Stimulated activated CD8-positive, alpha-beta memory T cell treated with anti-CD3 and anti-CD28 coated beads, Interleukin-15, amount 100 ng/mL, for 48 hours (primary cell): ENCODE measurements at regions not wholly inside any gene's neighbourhood (a gene's known extent, or its start where the extent isn't known, plus 50 kb on each side); places are given as distances from the start of the nearest gene placed in this dataset.
"Not testable (repeated sequence)": the region's sequence is repeated elsewhere in the genome, so short reads cannot be mapped to it uniquely, and the experiment has no call there.

ENCODE experiments used
- DNase-seq, 2 donors: peaks; one replicate each; pipeline ENCODE4 v3.0.0-alpha.2; 2020; ENCODE audit warnings: low read depth in 2 of 2

GRCh38 chrX:131595120-131595519 lies 51.2 kb downstream of the OR13H1 start:
- no peak for DNase-seq

GRCh38 chrX:131607792-131608369 lies 64.0 kb downstream of the OR13H1 start:
- DNase-seq = no peak

GRCh38 chrX:131609480-131609879 lies 65.6 kb downstream of the OR13H1 start:
- DNase-seq = no peak

- DNase-seq = no peak
Observed at GRCh38 chrX:131613260-131613659, 69.4 kb downstream of the OR13H1 start.

- DNase-seq = no peak
Observed at GRCh38 chrX:131614241-131614640, 70.4 kb downstream of the OR13H1 start.

GRCh38 chrX:131617182-131617581 lies 73.3 kb downstream of the OR13H1 start:
- no peak for DNase-seq

GRCh38 chrX:131621650-131622049 lies 77.8 kb downstream of the OR13H1 start:
- DNase-seq = no peak

- DNase-seq = no peak
Observed at GRCh38 chrX:131626681-131627296, 82.9 kb downstream of the OR13H1 start.

- no peak for DNase-seq
Observed at GRCh38 chrX:131630534-131630933, 86.7 kb downstream of the OR13H1 start.

- DNase-seq = peak; percentile 1 to 15
Observed at GRCh38 chrX:131633285-131633917, 89.5 kb downstream of the OR13H1 start.

GRCh38 chrX:131634900-131635299 lies 91.0 kb downstream of the OR13H1 start:
- DNase-seq = no peak

GRCh38 chrX:131646106-131646505 lies 102.2 kb downstream of the OR13H1 start:
- no peak for DNase-seq

- peak in 1 of 2 donors; percentile 0 for DNase-seq
Observed at GRCh38 chrX:131649741-131650140, 105.9 kb downstream of the OR13H1 start.

- DNase-seq = no peak
Observed at GRCh38 chrX:131650637-131651410, 107.0 kb downstream of the OR13H1 start.

GRCh38 chrX:131663726-131664125 lies 119.9 kb downstream of the OR13H1 start:
- DNase-seq = not testable (repeated sequence)

GRCh38 chrX:131671735-131672134 lies 127.9 kb downstream of the OR13H1 start:
- DNase-seq = no peak

- no peak for DNase-seq
Observed at GRCh38 chrX:131675596-131676194, 131.8 kb downstream of the OR13H1 start.

GRCh38 chrX:131677655-131678628 lies 134.1 kb downstream of the OR13H1 start:
- DNase-seq = peak; percentile 5 to 33

- not testable (repeated sequence) for DNase-seq
Observed at GRCh38 chrX:131682735-131683134, 138.9 kb downstream of the OR13H1 start.

GRCh38 chrX:131693359-131693758 lies 149.5 kb downstream of the OR13H1 start:
- DNase-seq = no peak

GRCh38 chrX:131696989-131697388 lies 153.1 kb downstream of the OR13H1 start:
- DNase-seq = not testable (repeated sequence)
